ENCODE measurements at regions not wholly inside any gene's neighbourhood (a gene's known extent, or its start where the extent isn't known, plus 50 kb on each side); places are given as distances from the start of the nearest gene placed in this dataset.

DNA sequence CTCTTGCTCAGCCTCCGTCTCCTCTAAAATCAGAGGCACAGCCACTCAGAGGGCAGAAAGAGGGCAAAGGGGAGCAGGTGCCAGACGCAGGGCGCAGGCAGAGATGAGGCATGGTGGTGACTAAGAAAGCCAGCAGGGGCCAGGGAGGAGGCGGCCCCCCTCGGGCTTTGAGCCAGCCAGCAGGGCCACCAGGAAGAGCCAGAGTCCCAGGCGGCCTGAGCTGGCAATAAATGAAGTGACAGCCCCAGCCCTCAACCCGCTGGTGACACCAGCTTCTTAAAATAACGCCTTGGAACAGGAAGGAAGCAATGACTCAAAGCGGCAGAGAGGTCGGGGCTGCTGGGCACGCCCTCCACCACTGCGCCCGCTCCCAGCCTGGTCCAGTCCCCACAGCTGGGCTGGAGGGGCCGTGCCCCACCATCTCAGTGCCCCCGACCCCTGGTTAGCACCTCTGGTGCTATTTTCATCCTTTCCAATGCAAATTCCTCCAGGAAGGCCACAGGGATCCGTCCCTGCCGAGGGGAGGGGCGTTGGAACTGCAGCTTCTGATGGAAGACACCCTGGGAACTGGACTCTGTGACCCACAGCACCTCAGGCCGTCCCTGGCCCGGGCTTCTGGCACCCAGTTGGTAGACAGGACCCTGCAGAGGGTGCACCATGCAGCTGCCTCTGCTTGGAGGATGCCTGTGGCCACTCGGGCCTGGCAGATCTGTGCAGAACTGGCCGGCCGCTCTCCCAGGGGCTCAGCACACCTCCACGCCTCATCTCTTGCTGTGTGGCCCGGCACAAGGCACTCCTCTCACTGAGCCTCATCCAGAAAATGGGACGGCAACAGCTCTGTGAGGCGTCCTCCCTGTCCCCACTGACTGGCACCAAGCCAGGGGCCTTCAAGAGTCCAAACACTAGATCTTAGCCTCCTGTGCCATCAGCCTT, 113.7 kb downstream of the NCOR2 start (continued):
- TF ChIP-seq NFE2L2 (IDR thresholded peaks at IDR 0.05; ENCODE audit: low read depth, low read length) (no peak), RCOR1 (IDR thresholded peaks at IDR 0.05; ENCODE audit: insufficient replicate concordance, low read length) (peak; percentile 95)

DNA sequence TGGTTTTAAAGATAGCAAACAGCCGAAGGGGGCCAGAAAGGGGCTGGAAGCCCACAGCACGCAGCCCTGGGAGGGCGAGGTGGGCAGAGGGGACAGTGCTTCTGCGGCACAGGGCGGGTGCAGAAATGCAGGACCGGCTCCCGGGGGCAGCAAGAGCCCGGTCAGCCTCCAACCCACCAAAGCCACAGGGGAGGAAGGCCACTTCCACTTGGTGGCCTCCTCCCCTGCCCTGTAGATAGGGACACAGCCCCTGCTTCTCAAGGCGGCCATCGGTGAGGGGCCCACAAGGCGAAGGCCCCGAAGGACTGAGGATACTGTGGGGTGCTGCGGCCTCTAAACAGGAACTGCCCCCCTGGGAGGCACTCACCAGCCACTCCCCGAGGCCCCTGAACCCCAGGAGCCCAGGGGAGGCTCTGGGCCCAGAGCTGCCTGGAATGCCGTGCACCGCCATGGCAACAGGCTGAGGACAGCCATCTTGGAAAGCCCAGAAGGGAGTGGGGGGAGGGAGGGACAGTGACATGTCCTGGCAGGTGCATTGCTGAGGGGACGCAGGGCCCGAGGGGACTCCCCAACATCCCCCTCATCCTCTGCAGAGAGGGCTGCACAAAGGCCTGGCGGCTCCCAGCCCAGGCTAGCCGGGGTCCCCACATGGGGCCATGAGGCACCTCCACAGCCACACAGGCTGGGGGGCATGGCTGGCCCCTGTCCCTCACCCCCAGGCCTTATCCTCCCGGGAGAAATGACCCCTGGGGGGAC, 114.7 kb downstream of the NCOR2 start:
- dilution Hi-C loops (cut with HindIII; ENCODE audit: low sequenced_read_pairs, unreplicated experiment) (no loop called here), intact Hi-C loops (cut with micrococcal nuclease) (no loop called here), in situ Hi-C loops (cut with MboI; ENCODE audit: low sequenced_read_pairs) (no loop called here)
- Histone ChIP-seq H2BK15ac (ENCODE audit: low read depth, low read length) (no peak overlapping the region), H3K27ac (ENCODE audit: insufficient read depth, low read length) (no peak overlapping the region), H3K56ac (ENCODE audit: extremely low read depth, insufficient read depth, low read length) (no peak overlapping the region), H3K4me3 (ENCODE audit: insufficient read depth, low read depth, low read length) (no peak overlapping the region), H3K4me2 (ENCODE audit: low read depth, low read length) (no peak overlapping the region), H3K4ac (ENCODE audit: low read depth, low read length) (peak overlapping the region; percentile 58), H3K9me1 (ENCODE audit: insufficient read depth, low read length) (peaks cover 9% of the 10 kb centered on the region), H3K79me1 (ENCODE audit: low read depth in 1 of 2, low read length in 2 of 2) (peaks cover 12 to 69% of the 10 kb centered on the region in 2 experiments), H4K91ac (ENCODE audit: insufficient read depth, low read depth, low read length) (no peak overlapping the region), H3K14ac (replicated peaks; ENCODE audit: low read depth, low read length) (no peak overlapping the region), H4K8ac (ENCODE audit: low read depth in 2 of 2, low read length in 2 of 2) (no peak overlapping the region), H4K5ac (ENCODE audit: low read depth, low read length) (no peak overlapping the region), H4K20me1 (ENCODE audit: insufficient read depth, low read length) (peaks cover 48% of the 10 kb centered on the region), H3K23ac (ENCODE audit: low read depth, low read length) (peak overlapping the region; percentile 54; the same call in 1 of the 2 replicates), H3K9ac (ENCODE audit: low read depth, low read length) (no peak overlapping the region), H2AK9ac (replicated peaks; ENCODE audit: low read depth, low read length, poor library complexity) (peak overlapping the region; percentile 29), H2BK120ac (ENCODE audit: low read depth, low read length) (no peak overlapping the region), H2BK20ac (ENCODE audit: low read depth, low read length) (no peak overlapping the region), H2AFZ (replicated peaks; ENCODE audit: low read length, poor library complexity) (no peak overlapping the region), H3K18ac (ENCODE audit: low read depth, low read length) (no peak overlapping the region), H3K36me3 (ENCODE audit: control insufficient read depth, insufficient read depth, low read length) (peaks cover 34% of the 10 kb centered on the region; the same call in 1 of the 2 replicates), H3K9me3 (ENCODE audit: control insufficient read depth, insufficient read depth, low read length) (no peaks in the 10 kb centered on the region), H3K4me1 (ENCODE audit: control insufficient read depth, insufficient read depth, low read length) (peaks cover 18% of the 10 kb centered on the region), H2BK5ac (ENCODE audit: low read depth, low read length, poor library complexity, severe bottlenecking) (no peak overlapping the region), H3K27me3 (ENCODE audit: control insufficient read depth, insufficient read depth, low read length) (no peaks in the 10 kb centered on the region), H2AK5ac (ENCODE audit: low read depth, low read length) (peak overlapping the region; percentile 26; the same call in 1 of the 2 replicates)
- BruUV-seq (replicated peaks): no TSS peak
- ChIA-PET CTCF (no interaction called here), POLR2A (ENCODE audit: unreplicated experiment) (no interaction called here)
- ATAC-seq (ENCODE audit: low read depth) (no peak), DNase-seq (no peak)
- WGBS, 2 experiments (ENCODE audit: extremely low coverage in 2 of 2, insufficient read length in 1 of 2): 98% methylated on average over 7 of the region's 21 CpGs; no CpG with 5 or more reads in 1 of the 2 experiments
- TF ChIP-seq MAFK (IDR thresholded peaks at IDR 0.05; ENCODE audit: low read depth, low read length): no peak
- no peak for TF ChIP-seq FOS (IDR thresholded peaks at IDR 0.05; ENCODE audit: low read depth, low read length)
- no peak for TF ChIP-seq RAD21 (IDR thresholded peaks at IDR 0.05; ENCODE audit: low read length)
- TF ChIP-seq, protein P1, sequence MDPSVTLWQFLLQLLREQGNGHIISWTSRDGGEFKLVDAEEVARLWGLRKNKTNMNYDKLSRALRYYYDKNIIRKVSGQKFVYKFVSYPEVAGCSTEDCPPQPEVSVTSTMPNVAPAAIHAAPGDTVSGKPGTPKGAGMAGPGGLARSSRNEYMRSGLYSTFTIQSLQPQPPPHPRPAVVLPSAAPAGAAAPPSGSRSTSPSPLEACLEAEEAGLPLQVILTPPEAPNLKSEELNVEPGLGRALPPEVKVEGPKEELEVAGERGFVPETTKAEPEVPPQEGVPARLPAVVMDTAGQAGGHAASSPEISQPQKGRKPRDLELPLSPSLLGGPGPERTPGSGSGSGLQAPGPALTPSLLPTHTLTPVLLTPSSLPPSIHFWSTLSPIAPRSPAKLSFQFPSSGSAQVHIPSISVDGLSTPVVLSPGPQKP (IDR thresholded peaks at IDR 0.05; ENCODE audit: borderline replicate concordance, low read depth, low read length): no peak
- TF ChIP-seq CEBPB (IDR thresholded peaks at IDR 0.05; ENCODE audit: low read depth, low read length): no peak
- TF ChIP-seq SMC3 (IDR thresholded peaks at IDR 0.05; ENCODE audit: low read depth, low read length): no peak
- no peak for TF ChIP-seq BHLHE40 (IDR thresholded peaks at IDR 0.05; ENCODE audit: low read depth, low read length)
- TF ChIP-seq RFX5 (IDR thresholded peaks at IDR 0.05; ENCODE audit: low read depth, low read length): no peak
- TF ChIP-seq POLR2A (IDR thresholded peaks at IDR 0.05; ENCODE audit: low read depth, low read length): no peak
- TF ChIP-seq MAZ (IDR thresholded peaks at IDR 0.05; ENCODE audit: borderline replicate concordance, low read depth, low read length): no peak
- TF ChIP-seq RCOR1 (IDR thresholded peaks at IDR 0.05; ENCODE audit: insufficient replicate concordance, low read length): no peak

All from IMR-90 (cell line).